ENCODE measurements at regions not wholly inside any gene's neighbourhood (a gene's known extent, or its start where the extent isn't known, plus 50 kb on each side); places are given as distances from the start of the nearest gene placed in this dataset.

DNA sequence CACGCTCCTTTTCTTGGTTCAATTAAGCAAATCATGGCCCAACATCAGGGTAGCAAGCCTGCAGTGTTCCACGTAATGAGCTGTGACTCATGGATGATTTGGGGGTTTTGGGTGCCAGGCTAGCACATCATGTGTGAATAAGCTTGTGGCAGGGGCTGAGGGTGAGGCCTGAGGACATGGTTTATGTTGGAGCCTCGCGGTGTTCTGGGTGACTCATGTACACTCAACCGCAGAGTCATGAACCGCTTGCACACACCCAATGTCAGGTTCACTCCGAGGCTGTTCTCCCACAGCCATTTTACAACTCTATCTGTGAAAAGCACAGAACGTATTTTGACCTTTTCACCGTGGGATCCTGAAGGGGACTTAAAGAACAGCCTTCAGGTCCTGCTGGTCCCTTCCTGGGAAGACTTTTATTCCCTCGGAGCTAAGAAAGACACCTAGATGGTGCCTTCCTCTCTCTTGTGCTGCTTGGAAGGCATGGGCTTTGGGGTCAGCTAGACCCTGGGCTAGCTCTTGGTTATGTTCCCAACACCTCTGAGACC is 139.9 kb upstream of the ZEB2 start:
- TF ChIP-seq, protein P1, sequence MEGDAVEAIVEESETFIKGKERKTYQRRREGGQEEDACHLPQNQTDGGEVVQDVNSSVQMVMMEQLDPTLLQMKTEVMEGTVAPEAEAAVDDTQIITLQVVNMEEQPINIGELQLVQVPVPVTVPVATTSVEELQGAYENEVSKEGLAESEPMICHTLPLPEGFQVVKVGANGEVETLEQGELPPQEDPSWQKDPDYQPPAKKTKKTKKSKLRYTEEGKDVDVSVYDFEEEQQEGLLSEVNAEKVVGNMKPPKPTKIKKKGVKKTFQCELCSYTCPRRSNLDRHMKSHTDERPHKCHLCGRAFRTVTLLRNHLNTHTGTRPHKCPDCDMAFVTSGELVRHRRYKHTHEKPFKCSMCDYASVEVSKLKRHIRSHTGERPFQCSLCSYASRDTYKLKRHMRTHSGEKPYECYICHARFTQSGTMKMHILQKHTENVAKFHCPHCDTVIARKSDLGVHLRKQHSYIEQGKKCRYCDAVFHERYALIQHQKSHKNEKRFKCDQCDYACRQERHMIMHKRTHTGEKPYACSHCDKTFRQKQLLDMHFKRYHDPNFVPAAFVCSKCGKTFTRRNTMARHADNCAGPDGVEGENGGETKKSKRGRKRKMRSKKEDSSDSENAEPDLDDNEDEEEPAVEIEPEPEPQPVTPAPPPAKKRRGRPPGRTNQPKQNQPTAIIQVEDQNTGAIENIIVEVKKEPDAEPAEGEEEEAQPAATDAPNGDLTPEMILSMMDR (IDR thresholded peaks at IDR 0.05), result no peak
- TF ChIP-seq POLR2A (IDR thresholded peaks at IDR 0.05), result no peak

All from Peyer's patch (tissue), 4 donors.